HG03139 (cell line): ENCODE measurements at regions not wholly inside any gene's neighbourhood (a gene's known extent, or its start where the extent isn't known, plus 50 kb on each side); places are given as distances from the start of the nearest gene placed in this dataset.

Experiments
- ATAC-seq: cut with Tn5 transposase; IDR thresholded peaks from one replicate; pipeline ENCODE4 v1.9.1; 2021; ENCODE audit not compliant: unreplicated experiment

DNA sequence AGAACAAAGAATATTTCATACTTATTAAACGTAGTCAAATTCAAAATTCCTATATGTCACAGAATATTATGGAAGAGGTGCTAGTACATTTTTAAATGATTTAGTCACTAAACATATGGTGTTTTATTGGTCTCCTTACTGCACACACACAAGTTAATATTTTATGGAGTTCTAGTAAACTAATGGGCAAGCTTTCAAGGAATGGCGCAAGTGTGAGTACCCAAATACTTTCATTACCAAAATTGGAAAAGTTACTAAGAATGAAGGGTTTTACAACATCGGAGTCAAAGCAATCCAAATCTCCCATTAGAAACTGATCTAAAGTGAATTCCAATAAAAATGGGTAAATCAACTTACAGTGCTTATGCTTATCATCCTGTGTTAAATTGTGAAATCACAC lies 921.9 kb downstream of the ADGRL2 start:
- ATAC-seq, result no peak

DNA sequence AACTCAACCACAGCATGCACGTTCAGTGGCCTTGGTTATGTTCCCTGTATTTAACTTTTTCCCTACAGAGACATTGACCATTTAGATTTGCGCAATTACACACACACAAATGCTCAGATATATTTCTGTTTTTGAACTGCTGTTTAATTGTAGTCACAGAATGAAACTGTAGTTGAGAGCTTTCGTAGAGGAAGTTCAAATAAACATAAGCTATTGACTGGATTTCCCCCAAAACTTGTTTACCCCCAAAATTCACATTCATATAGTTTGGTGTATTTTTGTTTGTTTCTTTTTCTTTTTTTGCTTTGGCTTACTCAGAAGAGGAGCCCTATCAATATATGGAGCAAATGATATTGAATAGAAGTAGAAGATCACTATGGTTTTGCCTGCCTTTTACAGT lies 921.0 kb downstream of the ADGRL2 start:
- ATAC-seq, result no peak

DNA sequence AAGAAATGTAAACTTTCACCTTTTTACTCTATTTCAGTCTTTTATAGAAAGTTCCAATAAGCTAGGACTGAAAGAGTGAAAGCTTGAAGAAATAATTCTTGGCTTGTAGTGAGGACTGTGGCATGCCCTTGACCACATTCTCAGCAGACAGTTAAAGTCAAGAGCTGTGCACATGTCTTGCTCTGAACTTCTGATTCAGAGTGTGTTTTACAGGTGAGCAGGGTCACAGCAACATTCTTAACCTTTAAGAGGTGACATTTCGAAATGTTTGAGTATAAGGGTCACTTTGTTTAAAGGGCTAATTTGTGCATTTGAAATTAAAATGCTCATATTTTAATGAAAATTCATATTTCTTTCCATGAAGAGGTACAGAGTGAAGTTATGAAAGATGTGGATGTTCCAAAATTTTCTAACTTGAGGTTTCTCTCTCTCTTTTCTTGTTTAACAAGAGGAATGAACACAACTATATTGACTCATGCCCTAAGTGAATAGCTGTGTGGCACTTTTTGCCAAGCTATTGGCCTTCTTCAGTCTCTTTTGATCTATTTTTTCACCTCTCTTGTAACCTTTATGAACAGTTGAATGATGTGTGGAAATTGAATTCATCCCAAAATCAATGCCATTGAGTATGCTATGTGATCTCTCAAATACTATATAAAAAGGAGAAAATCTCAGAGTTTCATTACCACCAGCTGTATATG lies 918.1 kb downstream of the ADGRL2 start:
- ATAC-seq, result no peak

DNA sequence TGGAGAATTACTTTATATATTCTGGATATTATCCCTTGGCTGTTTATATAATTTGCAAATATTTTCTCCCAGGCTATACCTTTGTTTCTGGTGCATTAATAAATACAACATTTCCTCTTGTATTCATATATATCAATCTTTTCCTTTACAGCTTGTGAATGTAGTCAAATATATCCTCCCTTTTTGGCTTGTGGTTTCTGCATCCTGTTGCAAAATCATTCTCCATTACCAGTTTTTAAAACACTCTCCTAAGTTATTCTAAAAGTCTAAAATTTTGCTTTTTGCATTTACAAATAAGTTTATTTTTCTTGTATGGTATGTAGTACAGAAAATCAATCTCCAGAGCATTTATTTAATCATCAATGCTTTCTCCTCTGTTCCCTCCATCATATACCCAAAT lies 909.4 kb downstream of the ADGRL2 start:
- ATAC-seq, result no peak

DNA sequence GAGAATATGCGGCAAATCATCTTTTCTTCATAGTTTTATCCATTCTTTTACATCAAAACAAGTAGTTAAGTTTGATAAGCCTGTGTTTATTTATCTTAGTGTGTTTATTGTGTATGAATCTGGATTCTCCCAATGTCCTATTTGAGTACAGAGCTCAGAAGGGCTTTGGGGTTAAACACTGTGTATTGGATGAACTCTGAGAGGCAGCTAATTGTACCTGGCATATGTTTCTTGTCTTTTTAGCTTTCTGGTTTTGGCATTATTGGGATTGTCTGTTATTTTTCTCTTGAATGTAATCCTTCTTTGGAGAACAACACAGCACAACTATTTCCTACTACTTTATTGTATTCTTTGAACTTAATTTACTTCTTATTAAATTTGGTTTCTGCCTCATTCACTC lies 906.9 kb downstream of the ADGRL2 start:
- ATAC-seq, result no peak

DNA sequence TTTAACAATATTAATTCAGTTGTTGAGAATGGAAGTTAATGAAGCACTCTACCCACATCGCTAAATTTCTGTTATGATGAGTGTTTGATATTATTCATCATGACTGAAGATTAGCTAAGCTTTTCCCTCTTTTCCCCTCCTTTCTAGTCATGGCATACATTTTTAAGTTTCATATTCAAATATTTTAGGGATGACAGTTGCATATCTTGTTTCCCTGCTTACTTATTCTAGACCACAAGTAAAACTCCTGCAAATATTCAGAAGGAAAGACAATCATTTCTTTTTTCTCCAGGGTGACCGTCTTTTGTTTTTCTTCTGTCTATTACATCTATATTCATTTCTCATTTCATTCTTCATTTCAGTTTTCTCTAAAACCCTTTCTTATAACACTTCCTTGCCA lies 906.0 kb downstream of the ADGRL2 start:
- no peak for ATAC-seq

DNA sequence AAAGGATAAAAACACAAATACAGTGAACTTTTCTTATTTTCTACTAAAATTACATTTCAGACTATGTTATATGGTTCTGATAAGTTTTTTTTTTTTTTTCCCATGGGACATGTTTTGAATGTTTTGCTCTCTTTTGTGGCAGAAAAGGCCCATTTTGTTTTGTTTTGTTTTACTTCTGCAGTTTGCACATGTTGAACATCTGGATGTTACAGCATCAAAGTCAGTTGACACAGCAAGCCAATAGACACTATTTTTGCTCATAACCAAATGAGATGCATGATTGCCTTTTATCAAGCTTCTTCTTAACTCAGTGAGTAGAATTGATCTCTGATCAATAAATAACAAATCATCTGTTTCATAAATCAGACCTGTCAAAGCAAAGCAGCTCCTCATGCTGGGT lies 904.2 kb downstream of the ADGRL2 start:
- ATAC-seq, result no peak

DNA sequence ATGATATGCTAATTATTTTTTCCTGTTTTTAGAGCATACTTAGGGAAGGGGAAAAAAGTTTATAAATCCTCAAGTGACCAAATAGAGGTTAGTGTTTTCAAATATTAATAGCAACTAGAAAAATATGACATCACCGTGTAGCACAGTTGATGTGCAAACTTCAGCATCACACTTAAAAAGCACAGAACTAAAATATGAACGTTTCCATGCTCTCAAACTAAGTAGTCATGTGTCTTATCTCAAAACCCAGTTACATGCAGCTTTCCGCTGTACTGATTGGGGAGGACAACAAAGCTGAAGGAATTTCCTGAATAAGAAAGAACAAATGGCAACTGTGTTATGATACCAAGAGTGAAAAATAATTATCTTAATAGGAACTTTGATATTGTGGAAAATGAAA lies 903.7 kb downstream of the ADGRL2 start:
- no peak for ATAC-seq

DNA sequence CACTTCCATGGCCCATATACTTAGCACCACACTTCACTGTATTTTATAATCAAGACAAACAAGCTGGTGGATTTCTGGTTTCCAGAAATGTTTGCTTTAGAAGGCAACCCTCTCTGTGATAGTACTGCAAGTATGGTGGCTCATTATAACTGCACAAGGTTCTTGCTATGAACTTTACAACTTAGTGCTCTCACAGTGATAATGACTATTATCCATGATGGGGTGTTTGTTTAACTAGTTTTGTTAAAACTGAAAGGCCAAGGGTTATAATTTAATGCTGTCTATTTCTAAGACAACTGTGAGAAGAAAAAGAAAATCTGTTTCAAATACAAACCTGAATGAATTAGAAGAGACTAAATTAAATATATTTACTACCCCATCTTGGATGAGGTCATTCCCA lies 903.2 kb downstream of the ADGRL2 start:
- ATAC-seq, result no peak

DNA sequence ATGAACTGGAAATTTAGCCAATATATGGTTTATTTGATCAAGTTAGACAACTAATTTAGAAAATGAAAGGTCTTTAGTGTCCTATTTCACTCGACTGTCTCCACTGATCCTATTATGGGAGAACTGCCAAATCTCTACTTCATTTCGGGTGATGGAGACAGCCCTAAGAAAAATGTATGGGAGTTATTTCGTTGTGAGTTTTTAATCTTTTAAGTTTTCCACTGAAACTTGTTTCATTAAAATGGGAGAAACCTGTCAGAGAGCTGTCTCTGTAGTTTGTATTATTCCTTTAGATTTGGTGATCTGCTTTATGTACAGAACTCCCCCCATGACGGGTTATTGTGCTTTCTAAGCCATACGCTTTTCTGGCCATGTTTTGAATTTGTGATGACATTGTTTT lies 899.7 kb downstream of the ADGRL2 start:
- no peak for ATAC-seq

DNA sequence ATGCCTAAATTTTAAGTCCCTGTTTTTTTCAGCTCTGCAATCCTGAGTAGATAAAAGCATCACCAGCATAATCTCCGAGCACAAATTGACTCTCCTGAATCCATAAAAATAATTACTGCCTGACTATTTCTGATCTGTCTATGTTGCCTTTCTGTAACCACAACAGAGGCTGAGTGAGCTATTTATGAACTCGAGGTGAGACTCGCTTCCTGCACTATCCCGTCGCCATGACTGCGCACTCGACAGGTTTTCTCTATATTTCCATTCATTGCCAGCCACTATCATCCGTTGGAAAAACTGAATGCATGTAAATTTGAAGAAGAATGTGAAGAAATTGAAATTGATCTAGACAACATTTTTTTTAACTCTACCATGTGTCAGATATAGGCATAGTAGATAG lies 897.2 kb downstream of the ADGRL2 start:
- ATAC-seq, result no peak

DNA sequence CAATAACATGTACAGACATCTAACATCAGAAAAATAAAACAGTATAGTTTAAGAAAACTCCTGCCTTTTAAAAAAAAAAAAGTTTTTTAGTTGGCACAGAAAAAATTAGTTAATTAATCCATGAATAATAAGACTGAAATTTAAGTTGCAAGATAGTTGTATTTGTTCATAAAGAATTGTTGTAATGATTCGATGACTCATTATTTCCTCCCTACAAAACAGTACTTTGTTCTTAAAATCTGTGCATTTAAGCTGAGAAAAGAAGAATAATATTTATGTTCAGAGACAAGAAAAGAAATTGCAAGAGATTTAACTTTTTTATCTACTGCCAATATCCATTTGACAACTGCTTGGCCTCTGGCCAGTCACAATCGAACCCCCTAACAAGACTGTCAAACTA lies 894.7 kb downstream of the ADGRL2 start:
- no peak for ATAC-seq

DNA sequence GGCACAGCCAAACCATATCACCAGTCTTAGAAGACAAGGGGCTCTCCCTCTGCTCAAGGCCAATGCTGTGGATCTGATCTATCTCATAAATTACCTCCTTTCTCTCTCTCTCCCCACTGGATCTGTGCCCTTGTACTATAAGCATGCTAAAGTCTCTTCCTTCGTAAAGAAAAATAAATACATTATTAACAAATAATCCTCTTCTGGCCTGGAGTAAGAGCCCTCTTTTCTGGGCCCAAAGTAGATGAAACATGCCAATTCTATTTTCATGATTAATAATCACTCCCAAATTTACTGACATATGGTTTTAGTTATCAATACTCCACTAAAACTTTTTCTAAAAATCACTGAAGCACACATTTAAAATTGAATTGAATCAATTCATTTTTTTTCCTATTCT lies 889.7 kb downstream of the ADGRL2 start:
- no peak for ATAC-seq

DNA sequence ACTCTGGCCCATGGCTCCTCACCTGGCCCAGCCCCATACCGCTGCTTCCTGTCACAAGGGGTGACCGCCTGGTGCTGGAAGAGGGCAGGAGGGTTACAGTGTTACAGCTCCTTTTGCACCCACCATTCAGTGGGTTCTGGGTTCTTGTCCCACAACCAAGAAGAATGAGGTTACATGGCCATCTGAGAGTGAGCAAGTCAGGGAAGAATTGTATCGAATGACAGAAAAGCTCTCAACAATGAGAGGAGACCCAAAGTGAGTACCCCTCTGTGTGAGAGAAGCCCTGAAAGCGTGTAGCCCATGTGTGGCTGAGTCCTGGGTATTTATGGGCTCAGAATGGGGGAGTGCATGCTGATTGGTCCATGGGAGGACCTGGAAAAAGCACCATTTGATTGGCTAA lies 888.5 kb downstream of the ADGRL2 start:
- ATAC-seq, result no peak

DNA sequence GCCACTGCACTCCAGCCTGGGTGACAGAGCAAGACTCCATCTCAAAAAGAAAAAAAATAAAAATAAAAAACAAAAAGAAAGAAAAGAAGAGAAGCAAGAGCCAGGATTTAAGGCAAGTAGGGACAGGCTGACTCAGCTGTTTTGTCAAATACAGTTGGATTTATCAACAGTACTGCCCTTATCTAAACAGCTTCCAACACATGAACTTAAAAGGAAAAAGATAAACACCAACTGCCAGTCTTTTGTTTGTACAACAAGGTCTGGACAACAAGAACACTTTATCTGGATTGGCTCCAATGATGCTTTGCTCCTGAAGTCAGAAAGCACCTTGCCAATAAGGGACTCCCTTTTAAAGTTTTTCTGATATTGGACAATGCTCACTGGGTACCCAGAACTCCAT lies 886.0 kb downstream of the ADGRL2 start:
- no peak for ATAC-seq

DNA sequence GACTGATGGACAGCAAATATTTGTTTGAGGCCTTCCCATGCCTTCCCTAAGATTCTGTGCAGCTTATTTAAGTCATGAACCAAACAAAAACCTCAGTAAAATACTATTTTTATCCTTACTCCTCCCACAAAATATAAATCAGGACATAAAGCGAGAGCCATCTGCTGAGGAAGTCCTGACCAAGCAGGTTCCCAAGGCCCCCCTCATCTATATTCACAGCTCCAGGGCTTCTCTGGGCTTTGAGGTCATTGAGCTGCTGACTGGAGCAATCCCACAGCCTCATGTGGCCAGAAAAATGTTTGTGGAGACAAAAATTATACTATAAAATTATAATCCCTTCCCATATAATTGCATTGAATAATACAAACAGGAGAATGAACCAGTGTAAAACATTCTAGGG lies 846.2 kb downstream of the ADGRL2 start:
- no peak for ATAC-seq

DNA sequence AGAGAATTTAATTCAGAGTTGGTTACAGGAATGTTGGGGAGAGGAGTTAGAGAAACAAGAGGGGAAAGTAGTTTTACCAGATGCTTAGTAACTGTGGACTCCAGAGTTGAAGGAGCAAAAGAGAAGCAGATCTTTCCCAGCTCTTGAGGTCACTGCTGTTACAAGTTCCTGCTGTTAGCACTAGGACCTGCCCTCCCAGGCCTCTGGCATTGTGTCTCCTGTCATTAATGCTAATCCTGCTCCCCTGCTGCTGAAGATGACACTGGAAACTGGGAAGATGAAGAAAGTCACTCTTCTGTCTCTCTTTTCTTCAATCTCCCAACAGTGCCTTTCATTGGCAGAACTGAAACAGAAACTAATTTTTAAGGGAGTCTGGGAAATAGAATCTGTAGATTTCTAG lies 845.6 kb downstream of the ADGRL2 start:
- no peak for ATAC-seq

DNA sequence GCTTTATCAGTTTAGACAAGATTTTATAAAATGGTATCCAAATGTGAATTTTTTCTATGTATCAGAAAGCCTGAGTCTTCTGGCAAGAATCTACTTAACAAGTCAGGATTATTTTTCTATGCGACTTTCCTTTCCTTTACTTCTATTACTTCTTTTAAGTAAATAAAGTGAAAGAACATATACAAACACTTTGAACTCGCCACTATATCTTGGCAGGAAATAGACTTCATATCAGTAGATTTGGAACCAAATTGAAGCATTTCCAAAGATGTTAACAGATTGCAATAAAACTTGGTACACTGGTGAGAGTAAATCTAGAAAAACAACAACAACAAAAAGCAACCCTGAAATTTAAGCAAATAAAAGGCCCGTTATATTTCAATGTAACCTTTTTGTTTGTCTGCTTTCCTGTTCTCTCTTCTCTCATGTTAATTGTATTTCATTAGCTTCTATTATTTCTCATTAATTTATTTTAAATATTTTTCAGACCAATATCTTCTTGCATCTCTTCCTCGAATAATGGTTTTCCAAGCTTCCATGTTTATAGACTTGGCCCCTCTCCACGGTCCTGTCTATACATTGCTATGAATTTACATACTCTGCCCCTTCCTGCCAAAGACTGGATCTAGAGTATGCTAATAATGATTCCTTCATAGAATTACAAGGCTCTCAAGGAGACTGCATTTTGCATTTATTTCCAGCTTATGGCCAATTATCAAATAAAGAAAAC lies 843.6 kb downstream of the ADGRL2 start:
- no peak for ATAC-seq

DNA sequence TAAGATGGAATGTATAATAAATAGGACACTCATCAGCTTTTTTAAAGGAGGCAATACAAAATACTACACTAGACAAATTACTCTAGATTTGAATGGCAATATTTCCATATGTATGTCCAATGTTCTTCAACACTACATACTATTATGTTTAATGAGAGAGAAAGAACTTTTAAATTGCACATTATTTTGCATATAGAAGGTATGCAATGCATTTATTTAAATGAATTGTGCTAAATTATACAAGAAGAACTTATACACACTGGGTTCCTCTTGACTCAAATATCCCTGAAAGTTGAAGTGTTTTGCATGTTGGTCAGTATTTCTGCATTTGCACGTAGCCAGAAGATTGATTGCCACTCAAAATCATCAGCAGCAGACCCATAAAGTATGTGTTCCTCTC lies 839.6 kb downstream of the ADGRL2 start:
- no peak for ATAC-seq

DNA sequence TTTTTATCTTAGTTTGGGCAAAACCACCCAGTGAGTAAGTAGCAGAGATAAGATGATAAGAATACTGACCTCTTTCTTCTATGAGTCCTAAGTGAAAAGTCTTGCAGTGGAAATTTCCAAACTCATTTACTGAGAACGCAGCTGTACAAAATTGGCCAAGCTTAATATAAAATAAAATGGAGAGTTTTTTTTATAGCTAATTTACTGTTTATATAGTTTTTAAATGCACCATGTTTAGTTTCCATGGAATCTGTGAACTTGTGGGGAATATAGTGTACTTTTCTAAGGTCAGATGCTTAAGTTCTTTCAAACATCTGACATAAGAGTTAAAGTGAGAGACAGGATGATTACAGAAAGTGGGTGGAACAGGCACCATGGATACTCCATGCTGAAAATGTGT lies 833.5 kb downstream of the ADGRL2 start:
- ATAC-seq, result no peak

DNA sequence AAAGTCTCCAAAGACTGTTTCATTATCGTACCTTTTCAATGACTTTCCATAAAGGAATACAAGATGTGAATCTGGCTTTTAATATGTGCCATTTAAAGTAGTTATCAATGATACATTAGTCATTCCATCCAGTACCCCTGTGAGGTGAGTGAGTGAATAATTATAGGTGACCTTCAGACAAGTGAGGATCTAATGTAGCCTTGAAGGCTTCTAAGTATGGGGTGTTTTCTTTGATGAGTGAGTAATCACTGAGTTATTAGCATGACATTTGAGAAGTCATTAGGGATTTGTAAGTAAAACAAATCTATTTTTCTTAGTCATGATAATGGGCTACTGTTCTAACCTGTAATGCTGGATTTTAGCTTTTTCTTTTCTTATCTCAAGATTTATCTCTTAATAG lies 831.4 kb downstream of the ADGRL2 start:
- no peak for ATAC-seq

DNA sequence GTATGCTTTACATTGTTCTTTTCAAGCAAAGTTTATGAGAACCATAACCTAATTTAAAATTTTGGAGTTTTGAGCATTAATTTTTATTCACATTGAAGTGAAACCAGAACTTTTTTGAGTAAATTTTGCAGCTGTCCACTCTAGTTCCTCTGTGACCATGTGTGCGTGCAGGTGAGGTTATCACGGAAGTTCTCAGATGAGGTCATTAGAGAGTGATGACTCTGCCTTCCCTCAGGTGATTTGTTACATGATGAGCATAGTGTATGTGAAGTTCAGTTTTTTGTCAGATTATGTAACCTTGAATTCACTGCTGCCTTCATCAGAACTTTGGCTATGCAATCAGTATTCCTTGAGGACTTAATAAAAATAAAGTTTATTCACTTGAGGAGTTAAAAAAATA lies 828.2 kb downstream of the ADGRL2 start:
- no peak for ATAC-seq

DNA sequence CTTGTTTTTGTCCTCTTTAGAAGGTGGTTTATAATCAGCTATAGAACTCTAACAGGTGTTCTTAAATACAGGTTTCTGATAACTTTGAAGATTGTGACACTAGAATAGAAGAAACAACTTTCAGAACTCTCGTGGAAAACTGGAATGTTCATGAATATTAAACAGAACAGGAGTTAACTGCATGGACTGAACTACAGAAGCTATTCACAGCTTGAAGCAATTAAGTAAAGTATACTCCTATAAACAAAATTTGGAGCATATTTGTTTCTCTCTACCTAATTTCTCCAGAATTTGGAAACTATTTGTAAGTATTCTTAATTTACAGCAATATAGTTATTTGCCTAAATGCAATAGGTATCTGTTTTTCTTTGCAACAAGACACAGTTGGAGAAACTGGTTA lies 824.8 kb downstream of the ADGRL2 start:
- no peak for ATAC-seq
